ENCODE measurements at regions not wholly inside any gene's neighbourhood (a gene's known extent, or its start where the extent isn't known, plus 50 kb on each side); places are given as distances from the start of the nearest gene placed in this dataset.
A peak's percentile ranks its signal among the peaks of the same experiment; 100 is the strongest.

DNA sequence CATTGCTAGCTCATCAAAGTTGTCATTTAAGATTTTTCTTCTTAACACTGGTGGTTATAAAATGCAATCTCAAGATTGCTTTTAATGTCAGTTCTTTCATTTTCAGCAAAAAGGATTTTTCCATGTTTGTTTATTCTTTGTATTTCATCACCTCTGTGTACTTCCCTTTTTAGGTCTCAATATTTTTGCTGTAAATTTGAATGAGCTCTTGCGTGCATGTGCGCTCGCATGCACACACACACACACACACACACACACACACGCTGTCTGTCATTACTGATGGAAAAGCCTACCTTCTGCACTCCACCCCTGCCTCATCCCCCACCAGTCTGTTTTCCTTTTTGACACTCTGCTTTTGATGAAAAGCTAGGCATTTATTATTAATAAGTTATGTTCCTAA lies 85.3 kb upstream of the FYN start:
- DNase-seq: no peak

DNA sequence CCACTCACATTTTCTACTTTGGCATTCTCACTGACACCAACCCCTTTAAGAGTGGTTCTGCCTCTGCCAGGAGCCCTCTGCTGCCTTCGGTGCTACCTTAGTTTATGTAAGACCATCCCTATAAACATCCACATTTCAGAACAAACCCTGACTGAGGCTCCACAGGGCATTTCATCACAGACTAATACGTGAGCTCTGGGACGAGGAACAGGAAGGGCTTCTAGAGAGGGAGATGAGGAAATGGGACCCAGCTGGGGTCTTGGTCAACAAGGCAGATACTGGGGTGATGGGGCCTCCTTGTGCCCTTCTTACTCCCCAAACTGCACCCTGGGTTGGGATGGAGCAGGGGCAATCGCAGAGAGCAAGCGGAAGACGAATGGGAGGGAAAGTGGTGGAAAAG lies 86.5 kb upstream of the FYN start:
- DNase-seq: no peak

DNA sequence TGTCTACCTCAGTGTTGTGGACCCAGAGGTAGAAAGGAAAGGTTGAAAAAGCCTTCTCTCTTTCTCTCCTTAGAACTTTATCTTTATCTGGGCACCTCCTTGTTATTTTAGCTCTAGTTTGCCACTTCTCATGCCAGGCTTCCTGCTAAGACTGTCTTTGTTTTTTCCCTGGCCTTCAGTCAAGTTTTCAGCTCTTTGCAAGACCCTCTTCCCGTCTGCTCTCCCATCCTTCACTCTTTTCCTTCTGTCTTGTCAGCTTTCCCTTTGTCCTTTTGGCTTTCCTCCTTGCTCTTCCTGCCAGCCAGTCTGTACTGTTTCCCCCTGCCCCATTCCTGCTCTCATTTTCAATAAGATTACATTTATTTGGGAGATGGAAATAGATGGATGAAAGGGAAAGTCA lies 86.8 kb upstream of the CCN6 start:
- no peak for DNase-seq

DNA sequence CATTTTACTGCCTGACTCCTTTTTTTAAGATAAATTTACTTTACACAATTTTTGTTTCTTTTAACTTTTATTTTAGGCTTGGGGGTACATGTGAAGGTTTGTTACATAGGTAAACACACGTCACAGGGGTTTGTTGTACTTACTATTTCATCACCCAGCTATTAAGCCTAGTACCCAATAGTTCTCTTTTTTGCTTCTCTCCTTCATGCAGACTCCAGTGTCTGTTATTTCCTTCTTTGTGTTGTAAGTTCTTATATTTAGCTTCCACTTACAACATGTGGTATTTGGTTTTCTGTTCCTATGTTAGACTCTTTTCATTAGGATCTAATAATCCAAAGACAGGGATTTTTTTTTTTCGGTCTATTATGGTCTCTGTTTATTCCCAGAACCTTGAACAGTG lies 83.5 kb upstream of the CCN6 start:
- DNase-seq: no peak

DNA sequence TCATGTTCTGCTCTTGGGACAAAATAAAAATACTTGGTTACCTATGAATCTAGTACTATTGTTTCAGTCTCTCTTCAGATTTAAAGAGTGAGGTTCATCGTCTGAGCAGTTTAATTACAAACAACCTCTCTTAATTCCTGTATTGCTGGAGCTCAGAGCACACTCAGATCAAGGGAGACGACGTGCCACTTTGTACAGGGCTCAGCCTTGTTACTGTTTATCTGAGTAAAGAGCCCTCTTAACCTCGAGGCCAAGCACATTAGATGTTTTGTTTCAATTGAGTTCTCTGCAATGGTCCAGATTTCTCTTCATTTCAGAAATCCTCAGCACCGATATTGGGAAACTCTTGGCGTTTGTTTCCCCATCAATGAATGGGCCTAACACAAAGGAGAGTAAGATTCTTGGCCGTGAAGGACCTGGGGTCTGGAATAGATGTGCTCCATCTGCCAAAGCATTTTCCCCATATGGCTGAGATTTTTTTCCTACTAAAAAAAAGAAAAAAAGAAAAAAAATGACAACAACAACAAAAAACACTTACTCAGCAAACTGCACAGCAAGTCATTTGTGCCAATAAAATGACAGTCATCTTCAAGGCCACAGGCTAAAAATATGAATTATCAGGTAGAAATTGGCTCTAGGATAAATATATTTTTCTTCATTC lies 82.6 kb upstream of the CCN6 start:
- no peak for DNase-seq

DNA sequence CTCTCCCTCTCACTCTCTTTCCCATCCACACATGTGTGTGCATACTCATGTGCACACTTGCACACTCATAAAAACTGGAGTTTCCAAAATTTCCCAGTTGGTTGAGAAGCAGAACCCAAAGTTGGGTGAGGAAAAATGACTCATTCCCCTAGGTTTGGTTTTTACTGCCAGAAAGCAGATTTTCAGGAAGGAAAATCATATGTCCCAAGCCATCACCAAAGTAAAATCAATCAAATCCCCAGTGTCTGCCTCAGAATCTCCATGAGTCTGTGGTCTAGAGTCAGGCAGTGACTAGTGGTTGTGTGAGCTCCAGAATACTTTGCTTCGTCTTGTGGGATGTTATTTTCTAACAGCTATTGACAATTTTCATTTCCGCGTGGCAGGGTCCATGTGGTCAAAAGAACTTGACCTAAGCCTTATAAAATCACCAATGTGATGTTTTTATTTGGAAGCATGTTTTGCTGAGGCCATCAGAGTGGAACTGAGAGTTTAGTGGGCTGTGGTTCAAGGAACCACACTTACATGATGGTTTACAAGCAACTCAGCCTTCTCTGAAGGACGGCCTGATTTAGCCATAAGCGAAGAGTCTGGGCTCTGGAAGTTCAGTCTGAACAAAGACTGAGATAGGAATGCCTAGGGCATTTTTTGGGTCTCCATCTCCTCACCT lies 81.9 kb upstream of the CCN6 start:
- no peak for DNase-seq

DNA sequence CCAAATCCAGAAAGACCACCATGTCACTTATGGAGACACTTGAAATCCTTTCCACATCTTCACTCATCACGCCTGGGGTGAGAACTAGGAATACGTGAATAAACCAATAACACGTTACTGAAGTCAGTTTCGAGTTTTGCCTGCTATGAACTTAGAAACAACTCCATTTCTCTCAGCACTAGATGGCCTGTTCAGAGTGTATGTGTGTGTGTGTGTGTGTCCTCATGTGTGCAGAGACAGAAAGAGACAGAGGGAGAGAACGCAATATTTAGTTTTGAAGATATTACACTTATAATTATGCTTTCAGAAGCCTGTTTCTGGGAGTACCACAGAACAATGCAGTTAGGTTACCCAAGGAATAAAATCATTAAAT lies 81.2 kb upstream of the CCN6 start:
- DNase-seq: no peak

DNA sequence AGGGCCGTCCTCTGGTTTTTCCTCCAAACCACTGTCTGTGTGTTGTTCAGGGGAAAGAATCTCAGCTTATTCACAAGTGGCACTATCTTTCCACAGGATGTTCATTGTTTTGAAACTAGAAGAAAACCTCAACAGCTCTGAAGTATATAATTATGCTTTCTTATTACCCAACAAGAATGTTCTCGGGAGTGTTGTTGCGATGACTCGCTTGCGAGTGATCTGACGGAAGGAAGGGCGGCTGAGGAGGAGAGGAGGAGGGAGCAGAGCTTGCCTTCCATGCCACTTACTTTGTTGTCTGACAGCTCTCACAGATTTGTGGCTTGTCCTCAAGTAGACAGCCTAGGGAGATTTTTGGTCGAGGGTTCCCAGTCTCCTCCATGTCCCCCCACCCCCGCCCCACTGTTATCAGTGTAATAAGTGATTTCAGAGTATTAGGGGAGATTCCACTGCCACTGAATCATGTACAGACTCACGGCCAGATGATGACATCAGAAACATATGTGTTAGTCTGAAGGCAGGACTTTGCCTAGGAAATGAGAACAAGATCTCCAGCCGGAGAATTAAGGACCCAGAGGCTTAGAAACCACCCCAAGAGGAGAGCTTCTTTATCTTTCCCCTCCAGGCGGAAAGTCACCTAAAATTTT lies 80.7 kb upstream of the CCN6 start:
- DNase-seq: peak; percentile 86 to 95 (median 93)

DNA sequence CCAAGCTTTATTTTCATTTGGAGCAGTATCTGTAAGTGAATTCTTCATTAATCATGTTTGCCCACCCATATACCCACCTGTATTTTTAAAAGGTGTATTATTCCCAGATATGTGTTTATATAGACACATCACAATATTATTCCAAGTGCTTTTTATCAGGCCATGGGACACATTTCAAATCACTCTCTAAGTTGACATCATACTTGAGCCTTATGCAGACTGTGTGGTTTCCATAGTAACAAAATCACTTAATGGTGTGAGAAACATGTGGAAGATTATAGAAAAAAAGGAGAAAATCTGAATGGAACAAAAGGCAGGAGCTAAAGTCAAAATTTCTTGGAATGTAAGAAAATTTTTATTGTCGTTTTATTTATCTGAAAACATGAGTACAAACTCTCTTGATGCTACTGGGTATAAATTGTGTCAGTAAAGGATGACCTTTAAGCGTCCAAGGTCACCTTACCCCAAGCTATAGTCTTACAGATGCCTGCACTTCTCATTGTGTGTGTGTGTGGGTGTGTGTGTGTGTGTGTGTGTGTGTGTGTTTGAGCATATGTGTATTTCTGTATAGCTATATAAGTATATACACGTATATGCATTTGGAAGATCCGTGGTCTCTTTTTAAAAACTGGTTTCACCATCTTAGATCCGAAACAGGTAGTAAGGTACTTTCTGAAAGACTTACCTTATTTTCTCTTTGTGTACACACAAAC lies 79.8 kb upstream of the CCN6 start:
- peak in 2 of 3 donors; percentile 58 to 79 for DNase-seq

DNA sequence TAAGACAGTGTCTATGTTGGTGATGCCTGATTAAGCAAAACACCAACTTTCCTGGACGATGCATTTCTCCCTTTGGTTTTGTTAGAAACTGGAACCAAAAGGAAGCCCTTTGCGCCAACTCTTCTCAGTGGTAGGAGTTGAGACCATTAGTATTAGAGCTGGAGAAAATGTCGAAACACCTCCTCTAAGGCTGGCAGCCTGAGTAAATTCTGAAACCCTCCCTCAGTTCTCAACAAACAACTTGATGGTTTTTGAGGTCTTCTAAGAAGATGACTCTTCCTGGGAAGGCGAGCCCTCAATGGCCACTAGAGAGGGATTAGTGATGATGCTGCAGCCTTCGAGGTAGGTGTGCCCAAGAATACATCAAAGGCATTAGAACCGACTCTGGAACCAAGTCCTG lies 78.4 kb upstream of the CCN6 start:
- no peak for DNase-seq

DNA sequence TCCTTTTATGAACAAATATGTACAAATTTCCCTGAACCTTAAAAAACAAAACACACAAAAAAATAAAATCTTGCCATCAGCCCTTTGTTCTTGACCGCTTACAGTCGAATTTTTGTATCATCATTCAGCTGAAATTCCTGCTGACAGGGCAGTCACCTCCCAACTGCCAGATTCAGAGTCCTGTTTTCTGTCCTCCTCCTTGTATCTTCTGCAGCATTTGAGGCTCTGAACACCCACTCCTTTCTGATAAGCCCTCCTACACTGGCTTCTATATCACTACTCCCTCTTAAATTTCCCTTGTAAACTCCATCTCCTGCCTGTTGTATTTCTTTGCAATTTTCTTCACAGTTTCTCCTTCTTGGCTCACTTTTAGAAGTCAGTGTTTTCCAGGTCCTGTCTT lies 77.8 kb upstream of the CCN6 start:
- DNase-seq: no peak

DNA sequence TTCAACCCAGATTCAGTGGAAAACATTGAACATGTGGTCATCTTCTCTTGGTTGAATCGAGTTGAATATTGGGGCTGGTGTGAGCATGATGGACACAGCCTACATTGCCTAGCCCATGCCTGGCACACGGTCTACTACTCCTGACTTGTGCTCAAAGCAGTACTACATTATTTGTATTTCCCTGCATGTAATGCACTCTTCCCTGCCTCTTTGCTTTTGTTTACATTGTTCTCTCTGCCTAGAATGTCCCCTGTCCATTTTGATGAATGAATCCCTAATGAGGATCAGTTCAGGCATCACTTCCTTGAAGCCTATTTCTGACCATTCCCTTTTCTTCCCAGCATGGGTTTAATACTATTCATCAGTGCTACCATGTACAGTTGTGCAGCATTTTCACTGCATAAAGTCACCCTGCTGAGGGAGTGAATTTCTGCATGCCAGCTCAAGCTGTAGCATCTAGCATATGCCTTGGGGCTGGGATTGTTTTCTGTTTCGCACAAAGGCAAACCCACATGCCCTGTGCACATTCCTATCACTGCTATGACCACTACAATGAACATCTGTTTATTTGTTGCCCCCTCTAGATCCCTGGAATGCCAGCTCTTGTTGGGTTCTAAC lies 75.3 kb upstream of the CCN6 start:
- DNase-seq: no peak

DNA sequence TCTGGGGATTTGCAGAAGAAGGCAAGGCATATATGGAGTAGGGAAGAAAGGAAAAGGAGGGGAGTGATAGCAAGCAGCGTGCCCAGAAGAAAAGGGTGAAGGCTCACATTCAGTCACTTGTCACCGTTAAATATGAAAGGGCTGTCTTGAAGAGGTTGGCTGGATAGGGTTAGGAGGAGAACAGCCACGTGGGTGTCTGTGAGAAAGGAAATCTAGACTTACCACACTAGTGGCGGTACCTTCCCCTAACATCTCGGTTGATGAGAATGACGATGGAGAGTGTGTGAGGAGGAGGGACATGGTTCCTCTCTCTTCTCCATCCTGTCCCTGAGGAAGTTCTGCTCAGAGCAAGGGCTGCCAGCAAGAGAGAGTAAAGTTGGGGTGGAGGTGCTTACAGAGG lies 74.3 kb upstream of the CCN6 start:
- no peak for DNase-seq

DNA sequence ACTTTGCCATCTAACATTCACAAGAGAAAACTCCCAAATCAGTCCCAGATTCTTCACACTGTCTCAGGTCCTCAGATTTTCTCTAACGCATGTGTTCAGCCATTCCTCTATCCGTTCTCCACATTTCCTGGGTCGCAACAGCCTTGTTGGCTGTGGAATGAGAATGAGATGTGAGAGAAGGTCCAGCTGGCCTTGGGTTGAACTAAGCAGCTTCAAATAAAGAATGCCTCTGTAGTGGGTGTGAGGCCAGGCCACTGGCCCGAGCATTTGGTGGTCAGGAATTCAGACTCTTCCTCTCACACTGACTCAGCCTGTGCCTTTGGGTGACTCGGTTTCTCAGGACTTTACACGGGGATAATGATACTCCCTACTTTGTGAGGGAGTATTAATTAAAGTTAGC lies 73.8 kb upstream of the CCN6 start:
- DNase-seq: peak in 2 of 3 donors; percentile 37 to 76

DNA sequence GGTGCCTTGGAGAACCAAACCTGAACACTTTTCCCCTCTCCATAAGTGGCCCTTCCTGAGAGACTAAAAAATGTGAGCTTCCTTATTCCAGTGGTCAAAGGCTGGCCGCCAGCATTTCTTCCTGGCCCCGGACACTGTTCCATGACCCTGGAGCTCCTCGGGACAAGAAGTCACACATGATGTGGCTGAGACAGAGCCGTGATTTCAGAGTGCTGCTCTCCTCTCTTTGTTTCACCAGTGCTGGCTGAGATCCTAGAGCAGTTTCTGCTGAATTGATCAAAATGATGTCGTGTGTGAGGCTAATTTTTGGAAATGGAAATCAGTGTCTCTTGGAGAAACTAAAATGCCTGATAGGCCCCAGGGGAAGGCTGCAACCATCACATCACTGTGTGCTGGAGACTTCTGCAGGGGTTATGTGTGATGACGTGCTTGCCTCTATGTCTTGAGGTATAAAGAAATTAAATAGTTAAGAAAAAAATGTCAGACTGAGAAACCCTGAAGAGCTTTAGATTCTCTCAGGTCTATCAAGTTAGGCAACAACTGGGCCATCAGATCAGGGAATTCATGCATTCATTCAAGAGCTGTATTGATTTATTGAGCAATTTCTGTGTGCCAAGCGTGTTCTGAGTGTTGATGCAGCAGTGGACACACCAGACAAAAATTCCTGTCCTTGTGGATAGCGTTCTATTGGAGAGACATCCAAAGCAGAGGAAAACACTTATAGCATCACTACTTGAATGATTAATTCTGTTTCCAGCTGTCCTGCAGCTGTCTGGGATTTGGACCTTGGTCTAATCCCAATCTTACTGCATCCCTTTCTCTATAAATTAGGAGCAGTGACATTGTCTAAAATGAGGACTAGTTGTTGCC lies 72.7 kb upstream of the CCN6 start:
- DNase-seq: peak; percentile 66 to 91 (median 76)

DNA sequence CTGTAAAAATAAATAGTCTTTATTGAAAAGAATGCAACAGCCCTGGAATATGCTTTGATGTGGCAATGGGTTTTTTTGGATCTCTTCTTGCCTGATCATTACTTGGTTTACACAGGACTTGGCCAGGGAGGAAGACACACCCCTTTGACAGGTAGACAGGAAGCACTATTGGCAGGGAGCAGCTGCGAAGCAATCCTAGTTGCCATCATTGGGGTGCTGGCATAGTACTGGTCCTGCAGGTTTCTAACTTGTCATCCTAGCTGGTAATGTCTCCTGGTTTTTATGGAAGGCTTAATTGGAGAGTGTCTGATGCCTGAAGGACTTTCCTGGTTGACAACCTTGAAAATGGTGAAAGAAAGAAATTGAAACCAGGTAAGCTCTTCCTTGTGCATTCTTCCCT lies 71.2 kb upstream of the CCN6 start:
- DNase-seq: no peak

DNA sequence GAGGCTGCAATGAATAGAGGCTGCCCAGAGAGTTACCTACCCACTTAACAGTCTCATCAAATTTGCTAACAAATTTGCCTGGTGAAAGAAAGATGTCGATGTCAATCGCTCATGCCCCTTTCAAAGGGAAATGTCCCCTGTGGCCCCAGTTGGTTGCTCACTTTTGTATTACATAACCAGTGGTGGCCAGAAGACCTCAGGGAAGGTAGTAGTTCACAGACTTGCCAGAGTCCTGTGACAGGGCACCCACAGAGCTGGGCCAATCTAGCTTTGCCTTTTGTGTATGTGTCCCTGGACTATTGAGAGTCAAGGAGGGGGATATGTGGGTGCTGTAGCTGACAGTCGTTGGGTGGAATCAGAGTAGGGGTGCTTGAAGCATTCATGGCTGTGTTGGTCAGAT lies 70.7 kb upstream of the CCN6 start:
- no peak for DNase-seq

DNA sequence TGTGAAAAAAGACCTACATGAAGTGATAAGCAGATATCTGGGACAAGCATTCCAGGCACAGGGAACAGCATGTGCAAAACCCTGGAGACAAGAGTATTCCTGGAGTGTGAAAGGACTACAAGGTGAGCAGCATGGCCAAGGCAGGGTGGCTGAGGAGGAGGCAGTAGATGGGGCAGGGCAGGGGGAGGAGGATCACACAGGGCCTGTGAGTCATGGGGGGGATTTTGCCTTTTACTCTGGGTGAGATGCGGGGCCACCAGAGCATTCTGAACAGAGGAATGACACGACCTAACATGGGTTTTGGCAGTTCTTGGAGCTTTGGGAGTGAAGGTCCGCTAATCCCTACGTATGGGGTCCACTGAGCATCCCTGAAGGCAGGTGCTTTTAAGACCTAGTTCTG lies 69.8 kb upstream of the CCN6 start:
- no peak for DNase-seq

DNA sequence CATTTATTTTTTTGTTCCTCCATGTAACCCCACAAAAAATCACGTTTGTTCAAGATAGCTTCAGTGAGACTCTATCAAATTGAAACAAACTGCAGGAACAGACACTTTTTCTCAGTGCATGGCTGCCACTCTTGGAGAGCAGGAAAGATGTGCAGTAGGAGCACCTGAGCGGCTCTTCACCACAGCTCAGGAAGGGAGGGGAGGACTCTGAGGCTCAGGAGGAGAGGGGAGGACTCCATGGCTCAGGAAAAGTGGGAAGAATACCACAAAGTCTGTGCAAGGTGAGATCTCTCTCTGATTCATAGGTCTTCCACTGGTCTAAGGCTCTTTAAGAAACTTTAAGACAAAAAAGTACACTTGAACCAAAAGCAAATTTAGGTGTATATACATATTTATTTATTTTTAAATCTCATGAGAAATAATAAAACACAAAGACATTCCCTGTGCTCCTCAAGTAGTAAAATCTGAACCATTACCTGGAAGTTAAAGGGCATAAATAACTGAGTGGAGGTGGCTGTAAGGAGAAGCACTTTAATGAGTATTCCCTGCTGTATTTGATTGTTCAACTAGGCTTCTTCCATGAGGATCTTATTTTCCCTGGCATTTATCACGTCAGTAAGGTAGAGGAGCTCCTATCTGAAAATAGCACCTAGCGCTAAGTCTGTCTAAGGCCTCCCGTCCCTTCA lies 69.2 kb upstream of the CCN6 start:
- no peak for DNase-seq

DNA sequence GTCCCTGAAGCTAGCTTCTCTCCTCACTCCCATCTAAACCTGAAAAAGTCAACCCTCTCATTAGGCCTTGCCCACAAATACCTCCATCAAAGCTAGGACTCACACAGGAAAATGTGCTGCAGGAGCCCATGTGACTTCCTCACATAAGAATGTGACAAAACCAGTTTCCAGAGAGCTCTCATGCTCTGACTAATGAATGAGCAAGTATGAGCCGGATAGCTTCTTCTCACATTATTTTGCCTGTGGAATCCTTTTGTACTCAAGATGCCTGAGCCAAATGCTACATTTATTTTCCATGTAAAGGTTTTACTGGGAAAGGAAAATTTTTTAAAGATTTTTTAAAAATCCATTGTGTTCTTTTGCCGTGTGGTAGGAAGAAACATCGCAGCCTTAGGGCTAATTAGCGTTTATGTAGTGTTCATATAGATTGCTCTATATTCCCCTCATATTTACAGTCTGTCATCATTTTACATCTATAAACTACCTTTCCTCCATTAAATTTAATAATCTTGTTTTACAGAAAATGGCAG lies 68.6 kb upstream of the CCN6 start:
- peak in 2 of 3 donors; percentile 33 to 89 for DNase-seq

DNA sequence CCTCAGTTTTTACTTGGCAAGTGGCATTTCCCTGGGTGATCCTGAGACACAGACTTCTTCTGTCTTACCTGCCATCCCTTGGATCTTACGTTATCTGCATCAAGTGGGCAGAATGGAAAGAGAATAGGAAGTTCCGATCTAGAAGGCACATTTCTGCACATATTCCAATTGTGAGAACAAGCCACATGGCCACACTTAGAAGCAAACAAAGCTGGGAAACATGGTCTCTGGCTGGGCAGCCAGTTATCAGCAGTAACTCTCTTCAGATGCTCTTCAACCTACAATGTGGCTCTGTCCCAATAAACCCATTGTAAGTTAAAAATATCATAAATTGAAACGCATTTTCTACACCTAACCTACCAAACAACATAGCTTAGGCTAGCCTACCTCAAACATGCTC lies 67.3 kb upstream of the CCN6 start:
- DNase-seq: no peak

Data from muscle of back (tissue), 3 donors.